ENCODE measurements at regions not wholly inside any gene's neighbourhood (a gene's known extent, or its start where the extent isn't known, plus 50 kb on each side); places are given as distances from the start of the nearest gene placed in this dataset.

DNA sequence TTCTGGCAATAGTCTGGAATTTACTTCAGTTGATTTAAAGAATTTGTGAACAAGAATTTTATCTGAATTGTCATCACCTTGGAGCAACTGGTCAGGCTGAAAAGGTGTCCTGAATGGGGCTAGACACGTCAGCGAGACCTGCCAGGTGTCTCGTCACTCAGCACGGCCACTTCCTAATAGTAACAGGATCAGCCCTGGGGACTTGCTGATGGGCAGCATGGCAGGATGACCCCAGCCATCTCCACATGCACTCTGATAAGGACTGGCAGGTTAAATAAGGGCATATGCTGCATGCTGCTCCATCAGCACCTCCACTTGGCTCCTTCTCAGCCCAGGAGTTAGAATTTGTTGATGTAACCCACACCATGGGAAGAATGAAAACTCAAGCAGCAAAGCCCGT is 224.2 kb downstream of the FOXO1 start:
- Mint-ChIP-seq H3K27me3 (ENCODE audit: unreplicated experiment) (no peaks in the 10 kb centered on the region), H3K4me3 (ENCODE audit: low read depth, unreplicated experiment) (no peak overlapping the region), H3K27ac (ENCODE audit: unreplicated experiment) (no peak overlapping the region), H3K36me3 (ENCODE audit: insufficient read depth, unreplicated experiment) (no peaks in the 10 kb centered on the region), H3K4me1 (ENCODE audit: low read depth, unreplicated experiment) (no peaks in the 10 kb centered on the region), H3K9me3 (ENCODE audit: low read depth, unreplicated experiment) (no peaks in the 10 kb centered on the region)
- no TSS peak for BruUV-seq (replicated peaks)
- no peak for DNase-seq
- intact Hi-C loops (cut with micrococcal nuclease; ENCODE audit: unreplicated experiment) = no loop called here
- TF ChIP-seq, protein P1, sequence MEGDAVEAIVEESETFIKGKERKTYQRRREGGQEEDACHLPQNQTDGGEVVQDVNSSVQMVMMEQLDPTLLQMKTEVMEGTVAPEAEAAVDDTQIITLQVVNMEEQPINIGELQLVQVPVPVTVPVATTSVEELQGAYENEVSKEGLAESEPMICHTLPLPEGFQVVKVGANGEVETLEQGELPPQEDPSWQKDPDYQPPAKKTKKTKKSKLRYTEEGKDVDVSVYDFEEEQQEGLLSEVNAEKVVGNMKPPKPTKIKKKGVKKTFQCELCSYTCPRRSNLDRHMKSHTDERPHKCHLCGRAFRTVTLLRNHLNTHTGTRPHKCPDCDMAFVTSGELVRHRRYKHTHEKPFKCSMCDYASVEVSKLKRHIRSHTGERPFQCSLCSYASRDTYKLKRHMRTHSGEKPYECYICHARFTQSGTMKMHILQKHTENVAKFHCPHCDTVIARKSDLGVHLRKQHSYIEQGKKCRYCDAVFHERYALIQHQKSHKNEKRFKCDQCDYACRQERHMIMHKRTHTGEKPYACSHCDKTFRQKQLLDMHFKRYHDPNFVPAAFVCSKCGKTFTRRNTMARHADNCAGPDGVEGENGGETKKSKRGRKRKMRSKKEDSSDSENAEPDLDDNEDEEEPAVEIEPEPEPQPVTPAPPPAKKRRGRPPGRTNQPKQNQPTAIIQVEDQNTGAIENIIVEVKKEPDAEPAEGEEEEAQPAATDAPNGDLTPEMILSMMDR (IDR thresholded peaks at IDR 0.05; ENCODE audit: unreplicated experiment) = no peak
- CTCF ChIA-PET = no interaction called here

DNA sequence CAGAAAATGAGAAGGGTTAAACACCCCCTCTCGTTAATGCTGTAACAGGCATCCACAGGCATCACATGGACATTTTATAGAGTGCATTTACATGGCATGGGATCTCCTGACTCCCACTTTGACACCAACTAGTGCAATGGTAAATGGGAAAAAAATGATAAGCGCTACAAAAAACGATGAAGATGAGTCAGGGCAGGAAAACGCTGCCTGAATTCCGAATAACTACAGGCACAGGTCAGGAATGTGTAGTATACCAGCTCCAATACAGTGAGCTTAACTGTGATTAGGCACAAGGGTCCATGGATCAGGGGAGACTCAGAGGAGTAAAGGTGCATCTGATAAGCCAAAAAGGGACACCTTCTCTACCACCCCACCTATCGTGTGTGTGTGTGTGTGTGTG is 223.6 kb downstream of the FOXO1 start:
- intact Hi-C loops (cut with micrococcal nuclease; ENCODE audit: unreplicated experiment) = no loop called here
- no peaks in the 10 kb centered on the region for H3K27me3 Mint-ChIP-seq (ENCODE audit: unreplicated experiment)
- CTCF ChIA-PET = no interaction called here
- no peak overlapping the region for H3K27ac Mint-ChIP-seq (ENCODE audit: unreplicated experiment)
- TF ChIP-seq, protein P1 (IDR thresholded peaks at IDR 0.05; ENCODE audit: unreplicated experiment) = no peak
- H3K9me3 Mint-ChIP-seq (ENCODE audit: low read depth, unreplicated experiment) = no peaks in the 10 kb centered on the region
- no TSS peak for BruUV-seq (replicated peaks)
- no peak overlapping the region for H3K4me3 Mint-ChIP-seq (ENCODE audit: low read depth, unreplicated experiment)
- H3K4me1 Mint-ChIP-seq (ENCODE audit: low read depth, unreplicated experiment) = no peaks in the 10 kb centered on the region
- H3K36me3 Mint-ChIP-seq (ENCODE audit: insufficient read depth, unreplicated experiment) = no peaks in the 10 kb centered on the region
- DNase-seq = no peak

DNA sequence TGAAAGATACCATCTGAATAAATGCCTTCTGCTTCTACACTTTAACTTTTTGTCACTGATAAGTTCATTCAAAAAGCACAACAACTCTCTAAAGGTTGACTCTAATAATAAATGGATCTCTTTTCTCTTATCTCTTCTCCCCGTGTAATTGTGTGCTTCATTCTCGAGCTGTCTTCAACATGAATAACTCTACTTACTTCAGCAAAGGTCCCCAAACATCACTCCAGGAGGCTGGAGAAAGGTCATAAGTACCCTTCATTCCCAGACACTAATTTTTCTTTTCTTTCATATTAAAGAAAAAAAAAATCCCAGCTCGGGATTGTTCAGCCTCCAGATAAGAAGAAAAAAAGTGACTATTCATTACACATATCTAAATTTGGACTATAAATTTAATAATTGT is 222.2 kb downstream of the FOXO1 start:
- Mint-ChIP-seq H3K9me3 (ENCODE audit: low read depth, unreplicated experiment) (peaks cover 2% of the 10 kb centered on the region), H3K27me3 (ENCODE audit: unreplicated experiment) (no peaks in the 10 kb centered on the region), H3K4me3 (ENCODE audit: low read depth, unreplicated experiment) (no peak overlapping the region), H3K4me1 (ENCODE audit: low read depth, unreplicated experiment) (no peaks in the 10 kb centered on the region), H3K27ac (ENCODE audit: unreplicated experiment) (no peak overlapping the region), H3K36me3 (ENCODE audit: insufficient read depth, unreplicated experiment) (no peaks in the 10 kb centered on the region)
- CTCF ChIA-PET = no interaction called here
- DNase-seq = no peak
- intact Hi-C loops (cut with micrococcal nuclease; ENCODE audit: unreplicated experiment) = no loop called here
- no TSS peak for BruUV-seq (replicated peaks)
- TF ChIP-seq, protein P1 (IDR thresholded peaks at IDR 0.05; ENCODE audit: unreplicated experiment) = no peak

DNA sequence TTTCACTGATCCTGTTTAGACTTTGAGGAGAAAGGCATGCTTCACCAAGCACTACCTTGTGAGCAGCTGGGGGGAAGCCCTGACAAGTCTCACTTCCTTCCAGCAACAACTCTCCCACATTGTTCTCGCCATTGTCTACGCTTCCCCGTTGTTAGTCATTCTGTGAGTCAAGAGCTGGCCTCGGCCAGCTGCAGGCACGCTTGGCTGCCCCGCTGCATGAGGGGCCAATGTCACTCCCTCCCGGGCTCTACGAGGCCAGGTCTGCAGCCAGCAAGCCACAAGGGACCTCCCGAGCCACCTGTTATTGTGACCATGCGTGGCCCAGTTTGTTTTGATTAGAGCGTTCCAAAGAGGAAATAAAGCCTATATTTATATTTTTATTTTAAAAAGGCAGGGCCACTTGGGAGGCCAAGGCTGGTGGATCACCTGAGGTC is 220.9 kb downstream of the FOXO1 start:
- TF ChIP-seq, protein P1 (IDR thresholded peaks at IDR 0.05; ENCODE audit: unreplicated experiment) = no peak
- H3K27ac Mint-ChIP-seq (ENCODE audit: unreplicated experiment) = no peak overlapping the region
- no peaks in the 10 kb centered on the region for H3K36me3 Mint-ChIP-seq (ENCODE audit: insufficient read depth, unreplicated experiment)
- no peak overlapping the region for H3K4me3 Mint-ChIP-seq (ENCODE audit: low read depth, unreplicated experiment)
- intact Hi-C loops (cut with micrococcal nuclease; ENCODE audit: unreplicated experiment) = no loop called here
- H3K27me3 Mint-ChIP-seq (ENCODE audit: unreplicated experiment) = no peaks in the 10 kb centered on the region
- H3K4me1 Mint-ChIP-seq (ENCODE audit: low read depth, unreplicated experiment) = no peaks in the 10 kb centered on the region
- peaks cover 5% of the 10 kb centered on the region for H3K9me3 Mint-ChIP-seq (ENCODE audit: low read depth, unreplicated experiment)
- CTCF ChIA-PET = no interaction called here
- no TSS peak for BruUV-seq (replicated peaks)
- no peak for DNase-seq

All from Calu3 (cell line).